Natural killer cell (primary cell): ENCODE measurements at regions not wholly inside any gene's neighbourhood (a gene's known extent, or its start where the extent isn't known, plus 50 kb on each side); places are given as distances from the start of the nearest gene placed in this dataset.

Experiments
- ATAC-seq, 3 donors: fragments of 150-1000 bp in 2 of 3; fragments of 200-7000 bp in 1 of 3; cut with Tn5 transposase; 1 replicate in 1 of 3; 2 replicates in 2 of 3; pipeline ENCODE4 v1.10.0; 2021; ENCODE audit warnings: mild to moderate bottlenecking in 2 of 3, moderate library complexity in 2 of 3
- DNase-seq, 2 donors: peaks; one replicate each; pipeline versions ENCODE4 v3.0.0 to v3.0.0-alpha.2; 2013 to 2021; ENCODE audit warnings: mixed read lengths in 1 of 2
- H3K27ac ChIP-seq: one replicate; pipeline ENCODE4 v1.5.1; 2013; ENCODE audit warnings: mild to moderate bottlenecking, low read length
- H3K27me3 ChIP-seq: one replicate; pipeline ENCODE4 v1.6.1; 2013; ENCODE audit warnings: low read length; ENCODE audit not compliant: control insufficient read depth, insufficient read depth
- H3K36me3 ChIP-seq: one replicate; pipeline ENCODE4 v1.6.1; 2013; ENCODE audit warnings: low read length; ENCODE audit not compliant: control insufficient read depth, insufficient read depth
- H3K4me1 ChIP-seq: one replicate; pipeline ENCODE4 v1.6.1; 2013; ENCODE audit warnings: low read length; ENCODE audit not compliant: control insufficient read depth, insufficient read depth
- H3K4me3 ChIP-seq: one replicate; pipeline ENCODE4 v1.5.1; 2013; ENCODE audit warnings: low read length
- H3K9me3 ChIP-seq: one replicate; pipeline ENCODE4 v1.6.1; 2013; ENCODE audit warnings: low read length; ENCODE audit not compliant: control insufficient read depth, insufficient read depth
- H3K27ac Mint-ChIP-seq, 2 donors: one replicate each; pipeline ENCODE4 v1.8.0; 2022; ENCODE audit warnings: mild to moderate bottlenecking in 2 of 2, mixed read lengths in 2 of 2, moderate library complexity in 1 of 2
- H3K27me3 Mint-ChIP-seq, 2 donors: one replicate each; pipeline ENCODE4 v1.8.0; 2022; ENCODE audit warnings: low read depth in 2 of 2, mixed read lengths in 2 of 2
- H3K36me3 Mint-ChIP-seq: one replicate; pipeline ENCODE4 v1.8.0; 2022; ENCODE audit warnings: mixed read lengths
- H3K4me1 Mint-ChIP-seq, 2 donors: one replicate each; pipeline ENCODE4 v1.8.0; 2022; ENCODE audit warnings: mixed read lengths in 2 of 2
- H3K4me3 Mint-ChIP-seq: one replicate; pipeline ENCODE4 v1.8.0; 2022; ENCODE audit warnings: mild to moderate bottlenecking, moderate library complexity, mixed read lengths
- H3K9me3 Mint-ChIP-seq, 2 donors: one replicate each; pipeline ENCODE4 v1.8.0; 2022; ENCODE audit warnings: mixed read lengths in 2 of 2
- CTCF ChIP-seq: fragments of 200-600 bp; IDR thresholded peaks from one replicate; pipeline ENCODE4 v1.8.0; 2022; ENCODE audit warnings: antibody characterized with exemption
- WGBS: methylation state at CpG from one replicate; pipeline ENCODE4 v1.1.7; 2013; ENCODE audit warnings: missing lambda C conversion rate; ENCODE audit not compliant: insufficient coverage; 5-methylcytosine and 5-hydroxymethylcytosine counted together
- intact Hi-C: fragments of 100-400 bp; cut with micrococcal nuclease; formaldehyde crosslinking; loops from one replicate; pipeline ENCODE4 v1.14.2; 2022

- WGBS = 86% methylated on average over 2 of the region's 2 CpGs
- H3K4me3 ChIP-seq = no peak overlapping the region
- no peaks in the 10 kb centered on the region for H3K36me3 Mint-ChIP-seq
- intact Hi-C loops = no loop called here
- DNase-seq = no peak
- no peaks in the 10 kb centered on the region for H3K4me1 Mint-ChIP-seq
- H3K27me3 ChIP-seq = no peaks in the 10 kb centered on the region
- no peak overlapping the region for H3K27ac ChIP-seq
- H3K9me3 Mint-ChIP-seq = peaks cover 3 to 4% of the 10 kb centered on the region in 2 donors
- peaks cover 0 to 1% of the 10 kb centered on the region in 2 donors for H3K27me3 Mint-ChIP-seq
- ATAC-seq = no peak
- no peak overlapping the region for H3K27ac Mint-ChIP-seq
- H3K9me3 ChIP-seq = no peaks in the 10 kb centered on the region
- H3K36me3 ChIP-seq = no peaks in the 10 kb centered on the region
- no peak overlapping the region for H3K4me3 Mint-ChIP-seq
- H3K4me1 ChIP-seq = no peaks in the 10 kb centered on the region
- TF ChIP-seq CTCF = no peak
Observed at GRCh38 chr2:18365342-18365741, 195.1 kb downstream of the RDH14 start.

DNA sequence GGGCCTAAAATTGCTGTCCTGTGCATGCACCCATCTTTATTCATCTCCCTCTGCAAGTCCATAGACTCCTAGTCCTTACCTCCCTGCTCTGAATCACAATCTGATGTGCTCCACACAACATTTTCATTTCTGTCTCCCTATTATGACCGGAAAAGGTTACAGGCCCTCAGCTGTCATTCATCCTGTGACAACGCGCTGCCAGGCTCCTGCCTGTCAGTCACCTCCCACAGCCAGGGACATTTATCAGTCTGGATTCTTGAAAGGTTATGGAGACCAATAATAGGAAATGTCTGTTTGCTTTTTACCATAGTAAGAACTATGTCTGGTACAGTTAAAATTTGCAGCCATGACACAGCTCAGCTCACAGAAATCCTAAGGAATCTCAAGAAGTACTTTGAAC is 197.1 kb downstream of the RDH14 start:
- no peaks in the 10 kb centered on the region for H3K36me3 ChIP-seq
- no peaks in the 10 kb centered on the region for H3K4me1 ChIP-seq
- Mint-ChIP-seq H3K36me3 (no peaks in the 10 kb centered on the region), H3K9me3 (peaks cover 3 to 4% of the 10 kb centered on the region in 2 donors), H3K27ac (no peak overlapping the region), H3K27me3 (no peaks in the 10 kb centered on the region), H3K4me1 (no peaks in the 10 kb centered on the region), H3K4me3 (no peak overlapping the region)
- DNase-seq = no peak
- H3K27me3 ChIP-seq = no peaks in the 10 kb centered on the region
- 100% methylated on average over 3 of the region's 3 CpGs for WGBS
- no peak overlapping the region for H3K27ac ChIP-seq
- ATAC-seq = no peak
- intact Hi-C loops = no loop called here
- no peak overlapping the region for H3K4me3 ChIP-seq
- TF ChIP-seq CTCF = no peak
- no peaks in the 10 kb centered on the region for H3K9me3 ChIP-seq

GRCh38 chr2:18362696-18363095 is 197.8 kb downstream of the RDH14 start:
- Histone ChIP-seq H3K4me3 (no peak overlapping the region), H3K9me3 (no peaks in the 10 kb centered on the region), H3K4me1 (no peaks in the 10 kb centered on the region), H3K27me3 (no peaks in the 10 kb centered on the region), H3K36me3 (no peaks in the 10 kb centered on the region), H3K27ac (no peak overlapping the region)
- H3K4me1 Mint-ChIP-seq = no peaks in the 10 kb centered on the region
- no peak overlapping the region for H3K4me3 Mint-ChIP-seq
- no peak overlapping the region for H3K27ac Mint-ChIP-seq
- no peaks in the 10 kb centered on the region for H3K27me3 Mint-ChIP-seq
- intact Hi-C loops = no loop called here
- no CpG with 5 or more reads among the region's 1 CpG for WGBS
- H3K9me3 Mint-ChIP-seq = peaks cover 3 to 4% of the 10 kb centered on the region in 2 donors
- ATAC-seq (no peak), DNase-seq (no peak)
- no peak for TF ChIP-seq CTCF
- H3K36me3 Mint-ChIP-seq = no peaks in the 10 kb centered on the region

GRCh38 chr2:18357537-18357936 is 202.9 kb downstream of the RDH14 start:
- no peak for DNase-seq
- Mint-ChIP-seq H3K27me3 (no peaks in the 10 kb centered on the region), H3K9me3 (peaks cover 0 to 4% of the 10 kb centered on the region in 2 donors), H3K4me3 (no peak overlapping the region), H3K4me1 (no peaks in the 10 kb centered on the region), H3K36me3 (no peaks in the 10 kb centered on the region), H3K27ac (no peak overlapping the region)
- no CpG with 5 or more reads among the region's 2 CpGs for WGBS
- Histone ChIP-seq H3K9me3 (no peaks in the 10 kb centered on the region), H3K27me3 (no peaks in the 10 kb centered on the region), H3K27ac (no peak overlapping the region), H3K4me1 (no peaks in the 10 kb centered on the region), H3K36me3 (no peaks in the 10 kb centered on the region), H3K4me3 (no peak overlapping the region)
- intact Hi-C loops = no loop called here
- ATAC-seq = no peak
- no peak for TF ChIP-seq CTCF
